ENCODE measurements at regions not wholly inside any gene's neighbourhood (a gene's known extent, or its start where the extent isn't known, plus 50 kb on each side); places are given as distances from the start of the nearest gene placed in this dataset.

DNA sequence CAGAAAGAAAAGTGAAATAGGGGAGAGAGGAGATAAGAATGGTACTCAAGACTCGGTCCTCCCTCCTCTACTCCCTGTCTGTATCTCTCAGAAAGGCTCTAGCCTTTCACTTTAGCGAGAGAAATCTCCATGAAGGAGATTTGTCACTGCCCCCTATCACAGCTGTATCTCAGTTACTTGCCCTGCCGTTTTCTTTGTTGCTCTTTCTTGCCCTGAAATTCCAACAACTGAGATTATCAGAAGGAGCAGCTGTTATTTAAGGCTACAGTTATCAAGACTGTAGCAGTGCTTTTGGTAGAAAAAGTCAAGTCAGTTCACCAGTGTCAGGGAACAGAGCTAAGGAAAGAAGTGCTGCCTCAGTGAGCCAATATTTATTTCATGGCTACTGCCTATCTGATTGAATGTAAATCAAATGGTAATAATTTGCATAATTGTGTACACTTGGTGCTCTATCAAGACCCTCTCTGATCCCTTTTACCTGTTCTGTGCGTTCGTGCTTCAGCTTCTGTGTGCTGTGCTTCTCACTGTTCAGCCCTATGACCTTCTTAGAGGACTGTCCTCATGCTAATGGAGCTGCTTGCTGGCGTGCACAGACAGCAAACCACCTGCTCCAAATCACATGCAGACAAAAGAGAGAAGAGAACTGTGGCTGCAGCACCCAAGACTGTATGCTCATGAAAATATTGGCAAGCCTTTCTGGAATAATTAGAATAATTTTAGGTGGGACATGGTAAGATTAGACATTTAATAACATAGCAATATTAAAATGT, 180.2 kb upstream of the FAM3C start:
- CTCF ChIA-PET: no interaction called here
- no TSS peak for BruUV-seq (replicated peaks)
- ATAC-seq (no peak), DNase-seq (ENCODE audit: low read depth, low spot score) (no peak)
- Histone ChIP-seq H2AFZ (ENCODE audit: low read depth, low read length, poor library complexity, severe bottlenecking) (no peak overlapping the region), H3K9ac (ENCODE audit: low read length) (no peak overlapping the region), H3K27ac (ENCODE audit: low read depth, low read length) (no peak overlapping the region), H3K79me2 (ENCODE audit: insufficient read depth, low read length) (no peaks in the 10 kb centered on the region), H3K4me2 (ENCODE audit: low read length) (no peak overlapping the region), H3K27me3 (ENCODE audit: insufficient read depth, low read length) (no peaks in the 10 kb centered on the region), H3K4me1 (ENCODE audit: control insufficient read depth in 1 of 2, insufficient read depth in 2 of 2, low read length in 2 of 2) (no peaks in the 10 kb centered on the region), H3K9me2 (ENCODE audit: insufficient read depth) (no peaks in the 10 kb centered on the region), H4K20me1 (ENCODE audit: insufficient read depth) (no peaks in the 10 kb centered on the region), H3K36me3 (ENCODE audit: control insufficient read depth in 1 of 2, insufficient read depth in 2 of 2, low read length in 2 of 2) (no peaks in the 10 kb centered on the region), H3K9me3 (ENCODE audit: control insufficient read depth in 1 of 2, insufficient read depth in 1 of 2, low read depth in 1 of 2, low read length in 2 of 2) (no peaks in the 10 kb centered on the region), H3K4me3 (replicated peaks in 1 of 2; ENCODE audit: low read depth in 1 of 2, low read length in 2 of 2) (no peak overlapping the region)
- RAD21 ChIA-PET (ENCODE audit: low non-redundant PET in 1 of 2, low total read pairs in 2 of 2, uncharacterized antibody in 2 of 2, unreplicated experiment in 2 of 2): no interaction called here
- intact Hi-C loops (cut with micrococcal nuclease): no loop called here
- POLR2A ChIA-PET: no interaction called here
- no peak for TF ChIP-seq POLR2A (IDR thresholded peaks at IDR 0.05; ENCODE audit: borderline replicate concordance, extremely low read depth, insufficient read depth, insufficient read length)
- TF ChIP-seq, protein P1, sequence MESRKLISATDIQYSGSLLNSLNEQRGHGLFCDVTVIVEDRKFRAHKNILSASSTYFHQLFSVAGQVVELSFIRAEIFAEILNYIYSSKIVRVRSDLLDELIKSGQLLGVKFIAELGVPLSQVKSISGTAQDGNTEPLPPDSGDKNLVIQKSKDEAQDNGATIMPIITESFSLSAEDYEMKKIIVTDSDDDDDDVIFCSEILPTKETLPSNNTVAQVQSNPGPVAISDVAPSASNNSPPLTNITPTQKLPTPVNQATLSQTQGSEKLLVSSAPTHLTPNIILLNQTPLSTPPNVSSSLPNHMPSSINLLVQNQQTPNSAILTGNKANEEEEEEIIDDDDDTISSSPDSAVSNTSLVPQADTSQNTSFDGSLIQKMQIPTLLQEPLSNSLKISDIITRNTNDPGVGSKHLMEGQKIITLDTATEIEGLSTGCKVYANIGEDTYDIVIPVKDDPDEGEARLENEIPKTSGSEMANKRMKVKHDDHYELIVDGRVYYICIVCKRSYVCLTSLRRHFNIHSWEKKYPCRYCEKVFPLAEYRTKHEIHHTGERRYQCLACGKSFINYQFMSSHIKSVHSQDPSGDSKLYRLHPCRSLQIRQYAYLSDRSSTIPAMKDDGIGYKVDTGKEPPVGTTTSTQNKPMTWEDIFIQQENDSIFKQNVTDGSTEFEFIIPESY (IDR thresholded peaks at IDR 0.05; ENCODE audit: extremely low read depth, insufficient replicate concordance, low read length): no peak
- TF ChIP-seq SIN3A (IDR thresholded peaks at IDR 0.05; ENCODE audit: low read depth): no peak
- TF ChIP-seq CEBPB (IDR thresholded peaks at IDR 0.05; ENCODE audit: low read depth): no peak
- no peak for TF ChIP-seq TCF7L2 (IDR thresholded peaks at IDR 0.05; ENCODE audit: borderline replicate concordance, extremely low read depth, insufficient read depth, insufficient read length)
- no peak for TF ChIP-seq RAD21 (IDR thresholded peaks at IDR 0.05; ENCODE audit: low read depth)
- no peak for TF ChIP-seq ELF1 (IDR thresholded peaks at IDR 0.05; ENCODE audit: borderline replicate concordance, low read depth)
- TF ChIP-seq, protein P2, sequence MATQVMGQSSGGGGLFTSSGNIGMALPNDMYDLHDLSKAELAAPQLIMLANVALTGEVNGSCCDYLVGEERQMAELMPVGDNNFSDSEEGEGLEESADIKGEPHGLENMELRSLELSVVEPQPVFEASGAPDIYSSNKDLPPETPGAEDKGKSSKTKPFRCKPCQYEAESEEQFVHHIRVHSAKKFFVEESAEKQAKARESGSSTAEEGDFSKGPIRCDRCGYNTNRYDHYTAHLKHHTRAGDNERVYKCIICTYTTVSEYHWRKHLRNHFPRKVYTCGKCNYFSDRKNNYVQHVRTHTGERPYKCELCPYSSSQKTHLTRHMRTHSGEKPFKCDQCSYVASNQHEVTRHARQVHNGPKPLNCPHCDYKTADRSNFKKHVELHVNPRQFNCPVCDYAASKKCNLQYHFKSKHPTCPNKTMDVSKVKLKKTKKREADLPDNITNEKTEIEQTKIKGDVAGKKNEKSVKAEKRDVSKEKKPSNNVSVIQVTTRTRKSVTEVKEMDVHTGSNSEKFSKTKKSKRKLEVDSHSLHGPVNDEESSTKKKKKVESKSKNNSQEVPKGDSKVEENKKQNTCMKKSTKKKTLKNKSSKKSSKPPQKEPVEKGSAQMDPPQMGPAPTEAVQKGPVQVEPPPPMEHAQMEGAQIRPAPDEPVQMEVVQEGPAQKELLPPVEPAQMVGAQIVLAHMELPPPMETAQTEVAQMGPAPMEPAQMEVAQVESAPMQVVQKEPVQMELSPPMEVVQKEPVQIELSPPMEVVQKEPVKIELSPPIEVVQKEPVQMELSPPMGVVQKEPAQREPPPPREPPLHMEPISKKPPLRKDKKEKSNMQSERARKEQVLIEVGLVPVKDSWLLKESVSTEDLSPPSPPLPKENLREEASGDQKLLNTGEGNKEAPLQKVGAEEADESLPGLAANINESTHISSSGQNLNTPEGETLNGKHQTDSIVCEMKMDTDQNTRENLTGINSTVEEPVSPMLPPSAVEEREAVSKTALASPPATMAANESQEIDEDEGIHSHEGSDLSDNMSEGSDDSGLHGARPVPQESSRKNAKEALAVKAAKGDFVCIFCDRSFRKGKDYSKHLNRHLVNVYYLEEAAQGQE (IDR thresholded peaks at IDR 0.05; ENCODE audit: low read depth): no peak
- TF ChIP-seq ZNF274 (IDR thresholded peaks at IDR 0.05; ENCODE audit: low read depth, low read length): no peak
- TF ChIP-seq FOSL1 (IDR thresholded peaks at IDR 0.05; ENCODE audit: low read depth): no peak
- no peak for TF ChIP-seq EGR1 (IDR thresholded peaks at IDR 0.05; ENCODE audit: low read depth)
- no peak for TF ChIP-seq POLR2AphosphoS5 (IDR thresholded peaks at IDR 0.05; ENCODE audit: low read depth, low read length)
- no peak for TF ChIP-seq ZFX (IDR thresholded peaks at IDR 0.05)
- no peak for TF ChIP-seq EZH2phosphoT487 (IDR thresholded peaks at IDR 0.05; ENCODE audit: borderline replicate concordance)
- TF ChIP-seq, protein P3, sequence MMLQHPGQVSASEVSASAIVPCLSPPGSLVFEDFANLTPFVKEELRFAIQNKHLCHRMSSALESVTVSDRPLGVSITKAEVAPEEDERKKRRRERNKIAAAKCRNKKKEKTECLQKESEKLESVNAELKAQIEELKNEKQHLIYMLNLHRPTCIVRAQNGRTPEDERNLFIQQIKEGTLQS (IDR thresholded peaks at IDR 0.05): no peak
- TF ChIP-seq, protein P4, sequence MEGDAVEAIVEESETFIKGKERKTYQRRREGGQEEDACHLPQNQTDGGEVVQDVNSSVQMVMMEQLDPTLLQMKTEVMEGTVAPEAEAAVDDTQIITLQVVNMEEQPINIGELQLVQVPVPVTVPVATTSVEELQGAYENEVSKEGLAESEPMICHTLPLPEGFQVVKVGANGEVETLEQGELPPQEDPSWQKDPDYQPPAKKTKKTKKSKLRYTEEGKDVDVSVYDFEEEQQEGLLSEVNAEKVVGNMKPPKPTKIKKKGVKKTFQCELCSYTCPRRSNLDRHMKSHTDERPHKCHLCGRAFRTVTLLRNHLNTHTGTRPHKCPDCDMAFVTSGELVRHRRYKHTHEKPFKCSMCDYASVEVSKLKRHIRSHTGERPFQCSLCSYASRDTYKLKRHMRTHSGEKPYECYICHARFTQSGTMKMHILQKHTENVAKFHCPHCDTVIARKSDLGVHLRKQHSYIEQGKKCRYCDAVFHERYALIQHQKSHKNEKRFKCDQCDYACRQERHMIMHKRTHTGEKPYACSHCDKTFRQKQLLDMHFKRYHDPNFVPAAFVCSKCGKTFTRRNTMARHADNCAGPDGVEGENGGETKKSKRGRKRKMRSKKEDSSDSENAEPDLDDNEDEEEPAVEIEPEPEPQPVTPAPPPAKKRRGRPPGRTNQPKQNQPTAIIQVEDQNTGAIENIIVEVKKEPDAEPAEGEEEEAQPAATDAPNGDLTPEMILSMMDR (IDR thresholded peaks at IDR 0.05 in 2 of 3, conservative IDR thresholded peaks at IDR 0.05 in 1 of 3; ENCODE audit: borderline replicate concordance in 1 of 3, insufficient read depth in 1 of 3, low read depth in 2 of 3, low read length in 2 of 3): no peak
- TF ChIP-seq, protein P5, sequence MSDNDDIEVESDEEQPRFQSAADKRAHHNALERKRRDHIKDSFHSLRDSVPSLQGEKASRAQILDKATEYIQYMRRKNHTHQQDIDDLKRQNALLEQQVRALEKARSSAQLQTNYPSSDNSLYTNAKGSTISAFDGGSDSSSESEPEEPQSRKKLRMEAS (IDR thresholded peaks at IDR 0.05): no peak
